Activated CD8-positive, alpha-beta memory T cell treated with anti-CD3 and anti-CD28 coated beads, Interleukin-2, amount 10 ng/mL, durations not matched to agents 7 days and 5 days (primary cell): ENCODE measurements at regions not wholly inside any gene's neighbourhood (a gene's known extent, or its start where the extent isn't known, plus 50 kb on each side); places are given as distances from the start of the nearest gene placed in this dataset.

Experiments
- ATAC-seq: fragments of 150-1000 bp; cut with Tn5 transposase; one replicate; pipeline ENCODE4 v1.10.0; 2021; ENCODE audit warnings: moderate library complexity
- CTCF ChIA-PET: fragments of 350-600 bp; sonication (Branson Sonifier 250); formaldehyde crosslinking; loops from one replicate; lab custom pipeline; 2021; ENCODE audit warnings: antibody characterized with exemption; lab: Charles Lee
- DNase-seq: peaks from one replicate; pipeline ENCODE4 v3.0.0-alpha.2; 2020
- H3K27ac Mint-ChIP-seq: one replicate; pipeline ENCODE4 v1.8.0; 2021; ENCODE audit warnings: mild to moderate bottlenecking, mixed read lengths
- H3K27me3 Mint-ChIP-seq: one replicate; pipeline ENCODE4 v1.8.0; 2021; ENCODE audit warnings: mixed read lengths
- H3K36me3 Mint-ChIP-seq: one replicate; pipeline ENCODE4 v1.8.0; 2021; ENCODE audit warnings: mild to moderate bottlenecking, mixed read lengths
- H3K4me1 Mint-ChIP-seq: one replicate; pipeline ENCODE4 v1.8.0; 2021; ENCODE audit warnings: mixed read lengths
- H3K4me3 Mint-ChIP-seq: one replicate; pipeline ENCODE4 v1.8.0; 2021; ENCODE audit warnings: mild to moderate bottlenecking, moderate library complexity, mixed read lengths
- H3K9me3 Mint-ChIP-seq: one replicate; pipeline ENCODE4 v1.8.0; 2022; ENCODE audit warnings: low read depth, mixed read lengths

GRCh38 chr4:11702886-11703557 lies 274.3 kb upstream of the HS3ST1 start:
- Mint-ChIP-seq H3K36me3 (no peaks in the 10 kb centered on the region), H3K9me3 (no peaks in the 10 kb centered on the region), H3K4me1 (no peaks in the 10 kb centered on the region), H3K27ac (no peak overlapping the region), H3K27me3 (no peaks in the 10 kb centered on the region), H3K4me3 (no peak overlapping the region)
- DNase-seq = no peak
- ATAC-seq = no peak
- CTCF ChIA-PET = no interaction called here

GRCh38 chr4:11701966-11702725 lies 273.5 kb upstream of the HS3ST1 start:
- H3K4me1 Mint-ChIP-seq = no peaks in the 10 kb centered on the region
- DNase-seq (no peak), ATAC-seq (no peak)
- H3K27ac Mint-ChIP-seq = no peak overlapping the region
- CTCF ChIA-PET = no interaction called here
- no peaks in the 10 kb centered on the region for H3K36me3 Mint-ChIP-seq
- no peaks in the 10 kb centered on the region for H3K27me3 Mint-ChIP-seq
- H3K4me3 Mint-ChIP-seq = no peak overlapping the region
- H3K9me3 Mint-ChIP-seq = no peaks in the 10 kb centered on the region

- CTCF ChIA-PET = no interaction called here
- ATAC-seq = no peak
These were observed 272.1 kb upstream of the HS3ST1 start for GRCh38 chr4:11700751-11701226.

GRCh38 chr4:11698846-11699590 lies 270.3 kb upstream of the HS3ST1 start:
- Mint-ChIP-seq H3K4me1 (no peaks in the 10 kb centered on the region), H3K36me3 (no peaks in the 10 kb centered on the region), H3K4me3 (no peak overlapping the region), H3K27ac (no peak overlapping the region), H3K27me3 (no peaks in the 10 kb centered on the region), H3K9me3 (peaks cover 1% of the 10 kb centered on the region)
- ATAC-seq (no peak), DNase-seq (no peak)
- CTCF ChIA-PET = no interaction called here

More at GRCh38 chr4:11700751-11701226, 272.1 kb upstream of the HS3ST1 start:
- Mint-ChIP-seq H3K4me1 (no peaks in the 10 kb centered on the region), H3K4me3 (no peak overlapping the region), H3K27me3 (no peaks in the 10 kb centered on the region), H3K27ac (no peak overlapping the region), H3K9me3 (no peaks in the 10 kb centered on the region), H3K36me3 (no peaks in the 10 kb centered on the region)
- no peak for DNase-seq

- Mint-ChIP-seq H3K4me3 (no peak overlapping the region), H3K9me3 (peaks cover 2% of the 10 kb centered on the region), H3K4me1 (no peaks in the 10 kb centered on the region), H3K36me3 (no peaks in the 10 kb centered on the region), H3K27ac (no peak overlapping the region), H3K27me3 (no peaks in the 10 kb centered on the region)
- no peak for ATAC-seq
- no peak for DNase-seq
- CTCF ChIA-PET = no interaction called here
These were observed 269.3 kb upstream of the HS3ST1 start for GRCh38 chr4:11698033-11698432.

- no peak overlapping the region for H3K4me3 Mint-ChIP-seq
- DNase-seq = no peak
- peaks cover 4% of the 10 kb centered on the region for H3K9me3 Mint-ChIP-seq
- no peak overlapping the region for H3K27ac Mint-ChIP-seq
- no peak for ATAC-seq
- CTCF ChIA-PET = no interaction called here
- no peaks in the 10 kb centered on the region for H3K36me3 Mint-ChIP-seq
- no peaks in the 10 kb centered on the region for H3K27me3 Mint-ChIP-seq
- no peaks in the 10 kb centered on the region for H3K4me1 Mint-ChIP-seq
These were observed 265.0 kb upstream of the HS3ST1 start for GRCh38 chr4:11693693-11694092.

- DNase-seq = no peak
- peaks cover 4% of the 10 kb centered on the region for H3K9me3 Mint-ChIP-seq
- H3K36me3 Mint-ChIP-seq = no peaks in the 10 kb centered on the region
- no peak overlapping the region for H3K27ac Mint-ChIP-seq
- no peak overlapping the region for H3K4me3 Mint-ChIP-seq
- no peaks in the 10 kb centered on the region for H3K27me3 Mint-ChIP-seq
- no peak for ATAC-seq
- no peaks in the 10 kb centered on the region for H3K4me1 Mint-ChIP-seq
- CTCF ChIA-PET = no interaction called here
These were observed 262.5 kb upstream of the HS3ST1 start for GRCh38 chr4:11691236-11691635.

- Mint-ChIP-seq H3K4me3 (no peak overlapping the region), H3K9me3 (peaks cover 2% of the 10 kb centered on the region), H3K27me3 (no peaks in the 10 kb centered on the region), H3K36me3 (no peaks in the 10 kb centered on the region), H3K4me1 (no peaks in the 10 kb centered on the region), H3K27ac (no peak overlapping the region)
- CTCF ChIA-PET = no interaction called here
- DNase-seq (no peak), ATAC-seq (no peak)
These were observed 259.0 kb upstream of the HS3ST1 start for GRCh38 chr4:11687727-11688126.

- Mint-ChIP-seq H3K4me1 (no peaks in the 10 kb centered on the region), H3K9me3 (no peaks in the 10 kb centered on the region), H3K36me3 (no peaks in the 10 kb centered on the region), H3K27ac (no peak overlapping the region), H3K27me3 (no peaks in the 10 kb centered on the region), H3K4me3 (no peak overlapping the region)
- CTCF ChIA-PET = no interaction called here
- no peak for DNase-seq
- no peak for ATAC-seq
These were observed 256.8 kb upstream of the HS3ST1 start for GRCh38 chr4:11685481-11685880.

- H3K27me3 Mint-ChIP-seq = no peaks in the 10 kb centered on the region
- no peaks in the 10 kb centered on the region for H3K4me1 Mint-ChIP-seq
- CTCF ChIA-PET = no interaction called here
- H3K27ac Mint-ChIP-seq = no peak overlapping the region
- no peaks in the 10 kb centered on the region for H3K36me3 Mint-ChIP-seq
- ATAC-seq = no peak
- no peak overlapping the region for H3K4me3 Mint-ChIP-seq
- no peak for DNase-seq
- no peaks in the 10 kb centered on the region for H3K9me3 Mint-ChIP-seq
These were observed 246.5 kb upstream of the HS3ST1 start for GRCh38 chr4:11675051-11675800.

GRCh38 chr4:11670304-11670703 lies 241.6 kb upstream of the HS3ST1 start:
- no peak overlapping the region for H3K27ac Mint-ChIP-seq
- CTCF ChIA-PET = no interaction called here
- no peaks in the 10 kb centered on the region for H3K36me3 Mint-ChIP-seq
- no peaks in the 10 kb centered on the region for H3K27me3 Mint-ChIP-seq
- peaks cover 2% of the 10 kb centered on the region for H3K4me1 Mint-ChIP-seq
- H3K9me3 Mint-ChIP-seq = no peaks in the 10 kb centered on the region
- ATAC-seq (no peak), DNase-seq (no peak)
- H3K4me3 Mint-ChIP-seq = no peak overlapping the region

GRCh38 chr4:11669156-11669555 lies 240.5 kb upstream of the HS3ST1 start:
- no peak for DNase-seq
- no peak for ATAC-seq
- CTCF ChIA-PET = no interaction called here
- no peaks in the 10 kb centered on the region for H3K36me3 Mint-ChIP-seq
- peaks cover 2% of the 10 kb centered on the region for H3K4me1 Mint-ChIP-seq
- no peaks in the 10 kb centered on the region for H3K9me3 Mint-ChIP-seq
- no peak overlapping the region for H3K4me3 Mint-ChIP-seq
- H3K27ac Mint-ChIP-seq = no peak overlapping the region
- no peaks in the 10 kb centered on the region for H3K27me3 Mint-ChIP-seq

- CTCF ChIA-PET = no interaction called here
- Mint-ChIP-seq H3K4me1 (no peaks in the 10 kb centered on the region), H3K27ac (no peak overlapping the region), H3K9me3 (no peaks in the 10 kb centered on the region), H3K27me3 (no peaks in the 10 kb centered on the region), H3K4me3 (no peak overlapping the region), H3K36me3 (no peaks in the 10 kb centered on the region)
- DNase-seq (no peak), ATAC-seq (no peak)
These were observed 234.4 kb upstream of the HS3ST1 start for GRCh38 chr4:11663114-11663513.
